Uterus (tissue), 2 donors: ENCODE measurements at regions not wholly inside any gene's neighbourhood (a gene's known extent, or its start where the extent isn't known, plus 50 kb on each side); places are given as distances from the start of the nearest gene placed in this dataset.

Source experiments
- POLR2A ChIP-seq, 2 donors: fragments of 450-650 bp; IDR thresholded peaks; one replicate each; pipeline ENCODE4 v1.6.1; 2016; ENCODE audit warnings: antibody characterized with exemption in 2 of 2, mild to moderate bottlenecking in 1 of 2, moderate library complexity in 1 of 2
- TF ChIP-seq, protein P1 (sequence below), 4 experiments: fragments of 200-600 bp in 2 of 4; fragments of 450-650 bp in 2 of 4; sonication (generic) in 2 of 4; IDR thresholded peaks; one replicate each; pipeline ENCODE4 v1.5.1; 2016 to 2019; ENCODE audit warnings: antibody characterized with exemption in 4 of 4, mild to moderate bottlenecking in 2 of 4, moderate library complexity in 1 of 4

DNA sequence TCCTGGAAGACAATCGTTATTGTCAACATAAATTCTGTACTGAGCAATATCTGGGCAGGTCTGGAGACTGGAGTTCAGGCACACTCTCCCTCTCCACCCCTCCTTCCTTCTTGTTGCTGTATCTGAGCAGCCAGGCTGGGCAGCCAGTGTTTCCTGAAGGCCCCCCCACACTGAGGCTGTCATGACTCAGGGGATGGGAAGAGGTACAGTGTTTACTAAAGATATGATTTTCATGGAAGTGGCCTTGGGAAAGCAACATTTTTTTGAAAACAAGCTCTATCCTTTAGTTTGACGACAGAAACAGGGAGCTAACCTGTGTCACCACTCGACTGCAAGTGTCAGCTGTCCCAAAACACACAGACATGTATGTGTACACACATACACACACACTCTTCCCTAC lies 1485.4 kb upstream of the TMEM132C start:
- TF ChIP-seq, protein P1, sequence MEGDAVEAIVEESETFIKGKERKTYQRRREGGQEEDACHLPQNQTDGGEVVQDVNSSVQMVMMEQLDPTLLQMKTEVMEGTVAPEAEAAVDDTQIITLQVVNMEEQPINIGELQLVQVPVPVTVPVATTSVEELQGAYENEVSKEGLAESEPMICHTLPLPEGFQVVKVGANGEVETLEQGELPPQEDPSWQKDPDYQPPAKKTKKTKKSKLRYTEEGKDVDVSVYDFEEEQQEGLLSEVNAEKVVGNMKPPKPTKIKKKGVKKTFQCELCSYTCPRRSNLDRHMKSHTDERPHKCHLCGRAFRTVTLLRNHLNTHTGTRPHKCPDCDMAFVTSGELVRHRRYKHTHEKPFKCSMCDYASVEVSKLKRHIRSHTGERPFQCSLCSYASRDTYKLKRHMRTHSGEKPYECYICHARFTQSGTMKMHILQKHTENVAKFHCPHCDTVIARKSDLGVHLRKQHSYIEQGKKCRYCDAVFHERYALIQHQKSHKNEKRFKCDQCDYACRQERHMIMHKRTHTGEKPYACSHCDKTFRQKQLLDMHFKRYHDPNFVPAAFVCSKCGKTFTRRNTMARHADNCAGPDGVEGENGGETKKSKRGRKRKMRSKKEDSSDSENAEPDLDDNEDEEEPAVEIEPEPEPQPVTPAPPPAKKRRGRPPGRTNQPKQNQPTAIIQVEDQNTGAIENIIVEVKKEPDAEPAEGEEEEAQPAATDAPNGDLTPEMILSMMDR (IDR thresholded peaks at IDR 0.05): no peak
- no peak for TF ChIP-seq POLR2A (IDR thresholded peaks at IDR 0.05)
